Fibroblast of villous mesenchyme (primary cell): ENCODE measurements at regions not wholly inside any gene's neighbourhood (a gene's known extent, or its start where the extent isn't known, plus 50 kb on each side); places are given as distances from the start of the nearest gene placed in this dataset.

ENCODE experiments used
- DNase-seq: peaks from one replicate; pipeline ENCODE4 v3.0.0-alpha.2; 2010; ENCODE audit warnings: low read depth
- H3K4me3 ChIP-seq: 2 replicates; pipeline ENCODE4 v1.5.1; 2011; ENCODE audit warnings: low read depth, mild to moderate bottlenecking, low read length
- TF ChIP-seq, protein P1 (sequence below): IDR thresholded peaks from 2 replicates; pipeline ENCODE4 v1.5.1; 2012; ENCODE audit warnings: low read depth, mild to moderate bottlenecking, low read length; ENCODE audit not compliant: insufficient read depth

DNA sequence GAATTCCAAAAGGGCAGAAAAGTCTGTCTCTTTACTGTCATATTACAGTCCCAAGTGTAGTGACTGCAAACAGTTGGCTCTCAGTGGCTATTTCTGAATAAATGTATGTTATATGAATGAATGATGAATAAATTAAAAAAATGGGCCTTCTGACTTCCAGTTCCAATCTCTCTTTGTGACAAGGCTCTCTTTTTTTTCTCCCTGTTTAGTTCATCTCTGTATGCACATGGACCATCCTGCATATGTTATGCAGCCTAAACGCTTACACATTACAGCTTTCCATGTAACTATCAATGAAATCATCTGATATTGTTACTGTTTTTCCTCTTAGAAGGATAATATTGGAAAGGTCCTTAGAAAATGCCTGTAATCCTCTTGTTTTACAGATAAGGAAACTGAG is 363.0 kb downstream of the NUF2 start:
- no peak for DNase-seq
- no peak overlapping the region for H3K4me3 ChIP-seq
- TF ChIP-seq, protein P1, sequence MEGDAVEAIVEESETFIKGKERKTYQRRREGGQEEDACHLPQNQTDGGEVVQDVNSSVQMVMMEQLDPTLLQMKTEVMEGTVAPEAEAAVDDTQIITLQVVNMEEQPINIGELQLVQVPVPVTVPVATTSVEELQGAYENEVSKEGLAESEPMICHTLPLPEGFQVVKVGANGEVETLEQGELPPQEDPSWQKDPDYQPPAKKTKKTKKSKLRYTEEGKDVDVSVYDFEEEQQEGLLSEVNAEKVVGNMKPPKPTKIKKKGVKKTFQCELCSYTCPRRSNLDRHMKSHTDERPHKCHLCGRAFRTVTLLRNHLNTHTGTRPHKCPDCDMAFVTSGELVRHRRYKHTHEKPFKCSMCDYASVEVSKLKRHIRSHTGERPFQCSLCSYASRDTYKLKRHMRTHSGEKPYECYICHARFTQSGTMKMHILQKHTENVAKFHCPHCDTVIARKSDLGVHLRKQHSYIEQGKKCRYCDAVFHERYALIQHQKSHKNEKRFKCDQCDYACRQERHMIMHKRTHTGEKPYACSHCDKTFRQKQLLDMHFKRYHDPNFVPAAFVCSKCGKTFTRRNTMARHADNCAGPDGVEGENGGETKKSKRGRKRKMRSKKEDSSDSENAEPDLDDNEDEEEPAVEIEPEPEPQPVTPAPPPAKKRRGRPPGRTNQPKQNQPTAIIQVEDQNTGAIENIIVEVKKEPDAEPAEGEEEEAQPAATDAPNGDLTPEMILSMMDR: no peak

- TF ChIP-seq, protein P1: no peak
- no peak overlapping the region for H3K4me3 ChIP-seq
- no peak for DNase-seq
Observed at GRCh38 chr1:163692266-163692665, 370.5 kb downstream of the NUF2 start.

DNA sequence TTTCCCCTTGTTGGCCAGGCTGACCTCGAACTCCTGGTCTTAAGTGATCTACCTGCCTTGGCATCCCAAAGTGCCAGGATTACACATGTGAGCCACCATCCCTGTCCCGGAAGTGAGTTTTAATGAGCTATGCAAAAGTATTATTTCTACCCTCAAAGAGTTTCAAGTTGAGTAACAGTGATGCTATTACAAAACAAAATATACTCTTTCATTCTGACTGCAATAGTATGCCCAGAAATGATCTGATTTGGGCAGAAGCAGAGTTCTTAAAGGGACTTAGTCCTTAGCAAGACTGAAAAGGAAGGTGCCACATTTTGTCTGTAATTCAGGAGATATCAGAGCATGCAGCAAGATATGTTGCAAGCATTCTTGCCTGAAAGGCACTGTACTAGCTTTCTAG is 375.4 kb downstream of the NUF2 start:
- no peak overlapping the region for H3K4me3 ChIP-seq
- TF ChIP-seq, protein P1: no peak
- no peak for DNase-seq

GRCh38 chr1:163701783-163702374 is 380.1 kb downstream of the NUF2 start:
- no peak overlapping the region for H3K4me3 ChIP-seq
- DNase-seq: no peak
- TF ChIP-seq, protein P1: no peak

DNA sequence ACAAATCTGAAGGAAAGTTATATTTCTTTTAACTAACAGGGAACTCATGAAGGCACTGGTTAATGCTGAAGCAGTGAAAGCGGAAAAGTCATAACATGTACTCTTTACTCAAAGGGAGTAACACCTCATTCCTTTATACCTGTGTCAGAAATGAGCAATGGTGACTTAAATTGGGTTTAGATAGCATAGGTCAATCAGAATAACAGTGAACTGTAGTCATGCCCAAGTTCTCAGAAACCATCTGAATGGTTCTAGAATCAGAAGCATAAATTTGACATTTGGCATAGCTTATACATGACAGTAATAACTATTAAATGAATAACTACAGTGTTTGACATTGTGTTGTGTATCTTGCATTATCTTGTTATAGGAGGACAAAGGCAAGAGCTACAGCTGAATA is 382.0 kb downstream of the NUF2 start:
- TF ChIP-seq, protein P1: no peak

DNA sequence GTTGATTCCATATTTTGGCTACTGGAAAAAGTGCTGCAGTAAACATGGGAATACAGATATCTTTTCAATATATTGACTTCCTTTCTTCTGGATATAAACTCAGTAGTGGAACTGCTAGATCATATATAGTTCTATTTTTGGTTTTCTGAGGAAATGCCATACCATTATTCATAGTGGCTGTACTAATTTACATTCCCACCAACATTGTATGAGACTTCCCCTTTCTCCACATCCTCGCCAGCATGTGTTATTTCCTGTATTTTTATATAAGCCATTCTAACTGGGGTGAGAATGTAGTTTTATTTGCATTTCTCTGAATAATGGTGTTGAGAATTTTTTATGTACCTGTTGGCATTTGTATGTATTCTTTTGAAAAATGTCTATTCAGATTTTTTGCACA is 385.2 kb downstream of the NUF2 start:
- H3K4me3 ChIP-seq: no peak overlapping the region
- no peak for DNase-seq
- TF ChIP-seq, protein P1: no peak

More for the DNA sequence above, 382.0 kb downstream of the NUF2 start:
- DNase-seq: no peak
- no peak overlapping the region for H3K4me3 ChIP-seq

- TF ChIP-seq, protein P1: no peak
- H3K4me3 ChIP-seq: no peak overlapping the region
- DNase-seq: peak; percentile 4
Observed at GRCh38 chr1:163709636-163710035, 387.9 kb downstream of the NUF2 start.
